DMS153 (cell line): ENCODE measurements at regions not wholly inside any gene's neighbourhood (a gene's known extent, or its start where the extent isn't known, plus 50 kb on each side); places are given as distances from the start of the nearest gene placed in this dataset.
"Not testable (repeated sequence)": the region's sequence is repeated elsewhere in the genome, so short reads cannot be mapped to it uniquely, and the experiment has no call there.

Experiments
- DNase-seq: peaks from one replicate; lab custom pipeline; 2025; lab: John Stamatoyannopoulos, UW

- no peak for DNase-seq
These were observed 303.0 kb upstream of the KLF4 start for GRCh38 chr9:107792596-107792995.

GRCh38 chr9:107792006-107792405 is 302.4 kb upstream of the KLF4 start:
- DNase-seq = no peak

GRCh38 chr9:107789001-107789700 is 299.6 kb upstream of the KLF4 start:
- no peak for DNase-seq

- DNase-seq = no peak
These were observed 297.0 kb upstream of the KLF4 start for GRCh38 chr9:107786561-107786960.

- no peak for DNase-seq
These were observed 294.8 kb upstream of the KLF4 start for GRCh38 chr9:107784235-107784958.

- DNase-seq = no peak
These were observed 293.2 kb upstream of the KLF4 start for GRCh38 chr9:107782789-107783188.

GRCh38 chr9:107782381-107782780 is 292.8 kb upstream of the KLF4 start:
- DNase-seq = no peak

- DNase-seq = no peak
These were observed 291.4 kb upstream of the KLF4 start for GRCh38 chr9:107780960-107781359.

- DNase-seq = no peak
These were observed 290.2 kb upstream of the KLF4 start for GRCh38 chr9:107779731-107780130.

GRCh38 chr9:107778661-107779060 is 289.1 kb upstream of the KLF4 start:
- DNase-seq = no peak

- DNase-seq = not testable (repeated sequence)
These were observed 284.5 kb upstream of the KLF4 start for GRCh38 chr9:107774099-107774498.

GRCh38 chr9:107772988-107773387 is 283.4 kb upstream of the KLF4 start:
- no peak for DNase-seq

- no peak for DNase-seq
These were observed 281.1 kb upstream of the KLF4 start for GRCh38 chr9:107770716-107771115.

- DNase-seq = no peak
These were observed 278.7 kb upstream of the KLF4 start for GRCh38 chr9:107768224-107768623.

GRCh38 chr9:107767711-107768110 is 278.1 kb upstream of the KLF4 start:
- no peak for DNase-seq

GRCh38 chr9:107763469-107763868 is 273.9 kb upstream of the KLF4 start:
- not testable (repeated sequence) for DNase-seq

- no peak for DNase-seq
These were observed 271.7 kb upstream of the KLF4 start for GRCh38 chr9:107761307-107761706.

- DNase-seq = no peak
These were observed 271.1 kb upstream of the KLF4 start for GRCh38 chr9:107760469-107761242.

- no peak for DNase-seq
These were observed 270.2 kb upstream of the KLF4 start for GRCh38 chr9:107759823-107760166.

- no peak for DNase-seq
These were observed 269.6 kb upstream of the KLF4 start for GRCh38 chr9:107759009-107759822.

- no peak for DNase-seq
These were observed 266.5 kb upstream of the KLF4 start for GRCh38 chr9:107756091-107756490.

GRCh38 chr9:107755246-107755645 is 265.7 kb upstream of the KLF4 start:
- no peak for DNase-seq
